ENCODE measurements at regions not wholly inside any gene's neighbourhood (a gene's known extent, or its start where the extent isn't known, plus 50 kb on each side); places are given as distances from the start of the nearest gene placed in this dataset.
"Not testable (repeated sequence)": the region's sequence is repeated elsewhere in the genome, so short reads cannot be mapped to it uniquely, and the experiment has no call there.

DNA sequence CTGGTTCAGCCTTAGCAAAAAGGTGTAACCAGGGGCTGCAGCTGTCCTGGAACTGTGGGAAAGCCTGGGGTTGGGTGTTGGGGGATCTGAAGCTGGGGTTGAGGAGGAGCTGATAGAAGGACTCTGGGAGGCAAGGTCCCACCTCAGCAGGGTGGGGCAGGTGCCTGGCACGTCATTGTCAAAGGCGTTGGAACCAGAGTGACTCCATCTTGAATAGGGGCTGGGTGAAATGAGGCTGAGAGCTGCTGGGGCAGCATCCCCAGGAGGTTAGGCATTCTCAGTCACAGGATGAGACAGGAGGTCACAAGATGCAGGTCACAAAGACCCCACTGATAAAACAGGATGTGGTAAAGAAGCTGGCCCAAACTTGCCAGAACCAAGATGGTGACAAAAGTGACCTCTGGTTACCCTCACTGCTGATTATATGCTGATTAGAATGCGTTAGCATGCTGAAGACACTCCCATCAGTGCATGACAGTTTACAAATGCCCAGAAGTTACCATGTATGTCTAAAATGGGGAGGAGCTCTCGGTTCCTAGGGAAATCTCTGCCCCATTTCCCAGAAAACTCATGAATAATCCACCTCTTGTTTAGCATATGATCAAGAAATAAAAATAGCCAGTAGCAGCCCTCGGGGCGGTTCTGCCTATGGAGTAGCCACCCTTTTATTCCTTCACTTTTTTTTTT is 85.4 kb downstream of the IER5 start:
- no peak for DNase-seq

- DNase-seq: no peak
Observed at GRCh38 chr1:181174861-181175260, 86.4 kb downstream of the IER5 start.

DNA sequence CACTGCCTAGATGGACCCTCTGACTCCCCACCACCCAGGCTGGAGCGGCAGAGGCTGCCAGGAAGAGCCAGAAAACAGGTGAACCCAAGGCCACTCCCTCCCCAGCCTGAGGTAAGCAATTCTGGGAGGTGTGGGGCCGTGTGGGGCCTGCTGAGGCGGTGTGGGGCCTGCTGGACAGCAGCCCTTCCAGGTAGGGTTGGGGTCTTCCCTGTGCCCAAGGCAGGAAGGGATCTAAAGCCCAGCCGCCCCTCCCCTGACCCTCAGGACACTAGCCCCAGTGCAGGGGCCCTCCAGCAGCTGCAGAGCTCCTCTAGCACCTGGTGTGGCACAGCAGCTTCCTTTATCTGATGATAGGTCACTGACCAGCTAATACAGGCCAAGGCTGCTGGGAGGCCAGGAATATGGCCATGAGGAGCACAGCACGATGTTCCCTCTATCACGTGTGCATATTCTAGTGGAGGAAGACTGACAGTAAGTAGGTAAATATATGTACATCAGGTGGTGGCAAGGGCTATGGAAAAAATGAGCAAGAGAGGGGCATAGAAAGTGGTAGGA is 86.9 kb downstream of the IER5 start:
- no peak for DNase-seq

DNA sequence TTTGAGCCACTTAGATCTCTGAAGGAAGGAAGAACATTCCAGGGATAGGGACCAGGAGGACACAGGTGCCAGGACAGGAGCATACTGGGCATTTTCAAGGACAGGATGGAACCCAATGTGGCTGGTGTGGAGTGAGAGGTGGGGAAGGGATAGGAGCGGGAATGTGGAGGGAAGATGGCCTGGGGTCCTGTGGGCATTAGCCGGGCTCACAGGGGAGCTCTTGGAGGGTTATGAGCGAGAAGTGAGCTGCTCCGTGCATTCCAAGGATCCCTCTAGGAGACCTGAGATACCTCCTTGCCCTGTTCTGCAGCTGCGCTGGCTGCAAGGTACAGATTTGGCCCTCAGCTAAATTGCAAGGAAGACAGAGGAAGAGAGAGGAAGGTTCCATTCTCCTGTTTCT is 87.5 kb downstream of the IER5 start:
- DNase-seq: no peak

GRCh38 chr1:181178241-181178879 is 89.9 kb downstream of the IER5 start:
- no peak for DNase-seq

DNA sequence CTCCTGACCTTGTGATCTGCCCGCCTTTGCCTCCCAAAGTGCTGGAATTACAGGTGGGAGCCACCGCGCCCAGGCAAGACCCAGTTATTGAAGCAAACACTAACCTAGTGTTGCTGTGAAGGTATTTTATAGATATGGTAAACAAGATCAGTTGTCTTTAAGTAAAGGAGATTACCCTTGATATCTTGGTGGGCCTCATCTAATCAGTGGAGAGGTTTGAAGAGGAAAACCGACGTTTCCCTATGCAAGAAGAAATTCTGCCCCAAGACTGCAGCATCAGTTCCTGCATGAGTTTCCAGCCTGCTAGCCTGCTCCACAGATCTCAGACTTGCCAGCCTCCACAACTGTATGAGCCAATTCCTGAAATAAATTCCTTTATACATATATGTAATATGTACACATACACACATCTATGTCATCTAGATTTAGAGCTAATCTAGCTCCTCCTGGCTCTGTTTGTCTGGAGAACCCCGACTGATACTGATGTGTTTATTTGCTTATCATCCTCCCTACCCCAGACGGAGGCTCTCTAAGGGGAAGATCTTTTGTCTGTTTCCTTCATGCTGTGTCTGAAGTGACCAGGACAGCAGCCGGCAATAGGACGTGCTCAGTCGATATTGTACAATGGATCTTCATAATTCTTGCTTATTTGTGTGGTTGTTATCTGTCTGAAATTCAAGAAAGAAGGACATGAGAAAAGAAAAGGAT is 90.9 kb downstream of the IER5 start:
- DNase-seq: peak; percentile 13

- DNase-seq: peak; percentile 86
Observed at GRCh38 chr1:181179987-181180365, 91.5 kb downstream of the IER5 start.

DNA sequence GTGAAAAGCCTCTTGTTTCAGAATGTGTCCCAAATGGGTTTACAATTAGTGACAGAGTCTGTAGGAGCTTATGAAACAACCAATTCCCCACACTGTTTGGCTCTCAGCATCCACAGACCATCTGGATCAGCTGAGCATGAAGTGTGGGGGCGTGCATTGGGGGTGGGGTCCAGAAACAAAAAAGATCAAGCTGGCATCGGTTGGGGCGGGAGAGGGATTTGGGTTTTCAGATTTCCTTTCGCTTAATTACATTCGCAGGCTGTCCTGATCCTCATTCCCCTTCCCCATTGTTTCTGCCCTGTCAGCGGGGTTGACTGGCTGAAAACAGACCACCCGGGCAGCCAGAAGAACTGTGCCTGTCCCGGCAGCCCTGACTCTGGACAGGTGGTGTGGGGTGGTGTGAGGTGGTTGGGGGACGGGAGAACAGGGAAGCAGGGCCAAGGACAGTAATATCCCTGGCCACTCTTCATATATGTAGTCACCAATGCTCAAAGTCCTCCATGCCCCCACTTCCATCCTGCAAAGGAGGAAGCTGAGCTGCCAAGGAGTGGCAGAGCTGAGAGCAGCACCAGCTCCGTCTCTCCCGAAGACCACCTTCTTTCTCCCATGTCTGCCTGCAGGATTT is 92.0 kb downstream of the IER5 start:
- peak; percentile 41 for DNase-seq

DNA sequence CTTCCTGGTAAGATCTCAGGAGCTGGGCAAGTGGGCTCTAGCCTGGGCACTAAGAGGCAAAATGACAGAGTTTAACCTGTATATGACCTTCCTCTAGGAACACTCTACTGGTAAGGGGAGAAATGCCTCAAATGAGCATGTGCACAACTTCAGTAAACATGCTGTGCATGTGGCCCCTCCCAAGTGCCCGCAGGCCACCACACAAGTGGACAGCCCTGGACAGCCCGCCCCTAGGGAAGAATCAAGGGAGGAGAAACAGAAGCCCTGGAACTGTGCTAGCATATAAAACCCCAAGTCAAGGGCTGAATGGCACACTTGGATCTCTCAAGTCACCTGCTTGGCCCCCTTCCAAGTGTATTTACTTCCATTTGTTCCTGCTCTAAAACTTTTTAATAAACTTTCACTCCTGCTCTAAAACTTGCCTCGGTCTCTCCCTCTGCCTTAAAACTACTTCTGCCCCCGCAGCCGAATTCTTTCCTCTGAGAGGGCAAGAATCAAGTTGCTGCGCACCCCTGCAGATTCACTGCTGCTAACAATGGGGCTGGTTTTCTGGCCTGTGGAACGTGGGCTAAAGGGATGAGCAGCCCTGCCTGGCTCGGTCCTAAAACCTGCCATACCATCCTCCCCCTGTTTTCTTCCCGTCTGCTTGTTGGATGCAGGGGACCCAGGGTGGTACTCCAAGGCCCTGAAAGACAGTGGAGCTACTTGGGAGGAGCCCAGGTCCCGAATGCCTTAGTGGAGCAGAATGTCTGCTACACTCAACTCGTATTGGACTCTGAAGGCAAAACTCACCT is 93.5 kb downstream of the IER5 start:
- DNase-seq: peak; percentile 19

GRCh38 chr1:181184621-181185020 is 96.1 kb downstream of the IER5 start:
- DNase-seq: peak; percentile 10

DNA sequence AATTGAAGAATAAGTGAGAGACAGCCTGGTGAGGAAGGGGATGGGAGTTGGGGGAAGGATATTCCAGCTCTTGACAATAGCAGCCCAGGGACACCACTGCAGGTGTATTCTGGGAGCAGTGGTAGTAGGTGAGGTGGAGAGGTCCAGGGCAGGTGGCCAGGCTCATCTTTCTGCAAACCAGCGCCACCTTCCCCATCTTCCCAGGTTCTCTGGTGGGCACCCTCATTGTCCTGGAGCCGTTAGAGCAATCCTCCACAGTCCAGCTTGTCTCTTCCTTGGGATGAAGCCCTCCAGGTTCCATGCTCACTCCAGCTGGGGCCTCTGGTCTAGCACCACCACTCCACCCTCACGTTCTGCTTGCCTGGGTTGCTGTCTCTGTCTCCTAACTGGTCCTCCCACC is 97.0 kb downstream of the IER5 start:
- no peak for DNase-seq

DNA sequence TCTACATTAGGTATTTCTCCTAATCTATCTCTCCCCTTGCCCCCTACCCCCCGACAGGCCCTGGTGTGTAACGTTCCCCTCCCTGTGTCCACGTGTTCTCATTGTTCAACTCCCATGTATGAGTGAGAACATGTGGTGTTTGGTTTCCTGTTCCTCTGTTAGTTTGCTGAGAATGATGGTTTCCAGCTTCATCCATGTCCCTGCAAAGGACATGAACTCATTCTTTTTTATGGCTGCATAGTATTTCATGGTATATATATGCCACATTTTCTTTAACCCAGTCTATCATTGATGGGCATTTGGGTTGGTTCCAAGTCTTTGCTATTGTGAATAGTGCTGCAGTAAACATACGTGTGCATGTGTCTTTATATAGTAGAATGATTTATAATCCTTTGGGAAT is 97.6 kb downstream of the IER5 start:
- DNase-seq: not testable (repeated sequence)

DNA sequence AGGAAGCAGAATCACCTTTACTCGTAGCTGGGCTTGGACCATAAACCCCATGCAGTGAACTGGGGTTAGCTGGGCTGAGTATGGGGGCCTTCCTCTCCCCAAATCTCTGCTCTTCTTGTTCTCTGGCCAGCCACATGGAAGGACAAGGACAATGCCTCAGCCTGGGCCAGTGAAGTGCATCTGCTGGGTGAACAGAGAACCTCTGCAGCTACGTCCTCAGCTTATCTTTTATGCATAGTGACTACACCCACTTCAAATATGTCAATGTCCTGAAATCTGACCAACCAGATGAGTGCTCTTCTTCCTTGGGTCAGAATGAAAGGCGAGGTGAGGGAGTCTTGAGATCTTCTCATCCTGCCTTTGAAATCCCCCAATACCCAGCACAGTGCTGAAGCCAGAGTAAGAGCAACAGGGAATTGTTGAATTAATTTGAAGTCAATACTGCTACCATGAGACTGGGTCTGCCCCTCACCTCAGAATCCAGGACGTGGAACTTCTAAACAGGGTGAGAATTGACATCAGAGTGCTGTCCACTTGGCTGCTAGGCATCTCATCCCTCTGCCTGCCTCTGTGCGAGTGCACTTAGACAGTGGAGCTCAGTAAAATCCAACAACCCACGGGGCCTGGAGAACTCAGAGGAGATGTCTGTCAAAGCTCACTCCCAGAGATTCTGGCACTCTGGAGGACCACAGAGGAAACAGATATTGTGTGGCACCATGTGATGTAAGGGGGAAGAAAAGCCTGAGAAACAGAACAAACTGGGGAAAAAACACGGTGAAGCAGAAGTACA is 99.0 kb downstream of the IER5 start:
- no peak for DNase-seq

- no peak for DNase-seq
Observed at GRCh38 chr1:181189245-181189644, 100.7 kb downstream of the IER5 start.

GRCh38 chr1:181189691-181190363 is 101.3 kb downstream of the IER5 start:
- DNase-seq: peak; percentile 80

GRCh38 chr1:181190364-181191035 is 102.0 kb downstream of the IER5 start:
- DNase-seq: no peak

DNA sequence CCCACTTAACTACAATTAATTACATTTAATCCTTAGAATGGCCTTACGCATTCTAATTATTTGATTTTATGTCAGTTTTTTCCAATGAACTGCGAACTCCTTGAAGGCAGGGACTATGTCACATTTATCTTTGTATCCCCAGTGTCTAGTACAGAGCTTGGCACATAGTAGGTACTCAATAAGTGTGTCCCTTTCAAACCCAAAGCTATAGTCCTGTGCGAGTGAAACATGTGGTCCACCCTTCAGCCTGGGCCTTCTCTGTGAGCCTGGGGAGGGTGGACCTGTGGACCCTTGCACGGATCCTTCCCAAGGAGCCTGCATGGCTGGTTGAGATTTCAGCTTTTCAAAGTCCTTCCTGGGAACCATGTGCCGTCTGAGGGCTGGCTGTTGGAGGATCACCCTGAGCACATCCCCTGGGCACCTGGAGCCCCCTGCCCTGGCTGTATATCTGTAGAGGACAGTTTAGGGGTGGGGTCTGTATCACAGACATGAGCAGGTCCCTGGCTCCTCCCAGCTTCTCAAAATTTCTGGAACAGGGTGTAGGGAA is 103.1 kb downstream of the IER5 start:
- no peak for DNase-seq

DNA sequence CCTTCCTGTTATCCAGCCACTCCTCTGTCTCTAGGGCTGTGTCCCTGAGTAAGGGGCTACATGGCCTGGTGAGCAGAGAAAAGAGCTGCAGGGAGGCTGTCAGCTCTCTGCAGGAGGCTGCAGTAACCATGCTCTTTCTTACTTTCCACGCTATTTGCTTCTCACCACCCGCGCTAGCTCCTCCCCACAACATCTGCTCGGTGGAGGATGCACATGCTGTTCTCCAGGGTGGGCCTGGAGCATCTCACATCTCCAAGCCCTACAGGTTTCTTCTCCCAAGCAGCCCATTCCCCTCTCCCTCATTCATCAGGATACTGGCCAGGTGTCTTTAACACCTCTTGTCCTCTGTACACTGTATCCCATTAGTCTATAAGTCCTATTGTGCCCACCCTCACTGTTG is 103.8 kb downstream of the IER5 start:
- no peak for DNase-seq

DNA sequence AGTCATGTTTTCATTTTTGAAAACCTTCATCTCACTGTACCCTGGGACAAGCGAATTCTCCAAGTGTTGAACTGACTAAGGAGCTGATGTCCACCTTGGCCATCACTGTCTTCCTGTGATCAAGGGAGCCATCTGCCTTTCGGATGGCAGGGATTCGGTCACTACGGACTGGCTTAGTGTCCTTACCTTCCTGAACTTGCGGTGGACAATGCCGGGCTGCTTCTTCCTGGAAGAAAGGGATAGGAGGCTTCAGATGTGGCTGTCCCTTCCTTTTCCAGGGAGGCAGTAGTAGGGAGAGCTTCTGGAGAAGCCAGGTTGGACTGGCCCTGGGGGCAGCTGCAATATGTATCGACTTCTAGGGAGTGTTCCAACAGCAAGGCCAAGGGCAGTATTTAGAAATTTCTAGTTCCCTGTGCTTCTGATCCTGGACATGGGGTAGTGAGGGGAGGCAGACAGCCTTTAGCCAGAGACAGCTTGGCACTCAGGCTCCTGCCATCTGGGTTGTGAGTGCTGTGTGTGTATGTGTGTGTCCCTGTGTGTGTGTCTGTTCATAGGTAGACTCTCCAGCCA is 114.6 kb downstream of the IER5 start:
- DNase-seq: no peak

- DNase-seq: no peak
Observed at GRCh38 chr1:181204530-181204929, 116.0 kb downstream of the IER5 start.

All from femur (tissue), 1 donor.